ENCODE measurements at regions not wholly inside any gene's neighbourhood (a gene's known extent, or its start where the extent isn't known, plus 50 kb on each side); places are given as distances from the start of the nearest gene placed in this dataset.

DNA sequence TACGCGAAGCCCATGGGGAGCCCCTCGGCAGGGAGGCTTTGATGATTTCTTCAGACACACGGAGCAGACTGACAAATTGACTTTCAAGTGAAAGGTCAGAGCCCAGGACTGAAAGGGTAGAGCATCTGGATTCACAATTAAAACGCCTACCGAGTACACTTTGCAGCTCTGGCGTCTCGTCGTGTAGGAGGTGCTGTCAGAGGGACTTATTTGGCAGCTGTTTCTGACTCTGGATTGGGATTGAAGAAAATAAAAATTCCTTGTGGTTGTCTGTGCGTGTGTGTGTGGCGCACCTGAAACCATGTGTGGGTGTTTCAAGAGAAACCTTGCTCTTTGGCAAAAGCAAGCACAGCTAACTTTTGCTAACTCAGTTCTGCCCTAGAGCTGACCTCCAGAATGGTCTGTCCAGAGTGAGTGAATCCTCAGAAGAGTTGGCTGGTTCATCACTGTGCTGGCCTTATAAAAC, 348.7 kb downstream of the HLX start:
- POLR2A ChIA-PET (ENCODE audit: unreplicated experiment), result no interaction called here
- no peak for ATAC-seq
- H3K9me3 ChIP-seq (ENCODE audit: low read length), result peaks cover 7% of the 10 kb centered on the region; the same call in 1 of the 2 replicates

DNA sequence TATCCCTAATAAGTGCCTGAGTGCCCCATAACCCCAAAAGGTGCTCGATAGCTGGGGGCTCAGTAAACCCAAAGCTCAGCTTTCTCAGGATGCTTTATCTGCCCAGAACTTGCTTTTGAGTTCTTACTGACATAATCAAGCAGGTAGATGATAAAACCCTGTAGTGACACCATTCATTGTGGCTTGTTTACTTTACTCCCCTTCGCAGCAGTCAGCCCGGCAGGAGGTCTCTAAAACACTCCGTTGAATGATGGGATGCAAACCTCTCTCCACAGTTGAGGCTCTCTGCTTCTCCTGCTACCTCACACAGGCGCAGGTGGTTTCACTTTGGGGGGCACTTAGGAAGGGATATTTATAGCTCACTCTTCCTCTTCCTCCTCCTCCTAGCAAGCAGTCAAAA, 349.4 kb downstream of the HLX start:
- Histone ChIP-seq H3K9ac (ENCODE audit: low read length) (no peak overlapping the region), H3K9me2 (replicated peaks; ENCODE audit: low read length) (no peaks in the 10 kb centered on the region), H3F3A (ENCODE audit: low read length, unreplicated experiment) (no peaks in the 10 kb centered on the region), H3K9me3 (ENCODE audit: low read length) (peaks cover 4% of the 10 kb centered on the region; the same call in 1 of the 2 replicates), H3K27ac (ENCODE audit: low read length) (no peak overlapping the region), H3K36me3 (ENCODE audit: low read depth, low read length) (no peaks in the 10 kb centered on the region), H3K4me1 (ENCODE audit: insufficient read depth, low read length) (no peaks in the 10 kb centered on the region), H4K20me1 (ENCODE audit: low read length) (no peaks in the 10 kb centered on the region), H3K4me3 (ENCODE audit: low read length) (no peak overlapping the region), H2AFZ (ENCODE audit: low read length) (no peak overlapping the region), H3K4me2 (ENCODE audit: low read length) (no peak overlapping the region), H3K27me3 (ENCODE audit: low read length) (no peaks in the 10 kb centered on the region), H3K79me2 (ENCODE audit: low read length) (no peaks in the 10 kb centered on the region)
- ChIA-PET CTCF (no interaction called here), POLR2A (ENCODE audit: unreplicated experiment) (no interaction called here)
- TF ChIP-seq EZH2phosphoT487 (IDR thresholded peaks at IDR 0.05; ENCODE audit: borderline replicate concordance, low read length) (no peak), EZH2 (IDR thresholded peaks at IDR 0.05; ENCODE audit: low read length, unreplicated experiment) (no peak)
- TF ChIP-seq, protein P1, sequence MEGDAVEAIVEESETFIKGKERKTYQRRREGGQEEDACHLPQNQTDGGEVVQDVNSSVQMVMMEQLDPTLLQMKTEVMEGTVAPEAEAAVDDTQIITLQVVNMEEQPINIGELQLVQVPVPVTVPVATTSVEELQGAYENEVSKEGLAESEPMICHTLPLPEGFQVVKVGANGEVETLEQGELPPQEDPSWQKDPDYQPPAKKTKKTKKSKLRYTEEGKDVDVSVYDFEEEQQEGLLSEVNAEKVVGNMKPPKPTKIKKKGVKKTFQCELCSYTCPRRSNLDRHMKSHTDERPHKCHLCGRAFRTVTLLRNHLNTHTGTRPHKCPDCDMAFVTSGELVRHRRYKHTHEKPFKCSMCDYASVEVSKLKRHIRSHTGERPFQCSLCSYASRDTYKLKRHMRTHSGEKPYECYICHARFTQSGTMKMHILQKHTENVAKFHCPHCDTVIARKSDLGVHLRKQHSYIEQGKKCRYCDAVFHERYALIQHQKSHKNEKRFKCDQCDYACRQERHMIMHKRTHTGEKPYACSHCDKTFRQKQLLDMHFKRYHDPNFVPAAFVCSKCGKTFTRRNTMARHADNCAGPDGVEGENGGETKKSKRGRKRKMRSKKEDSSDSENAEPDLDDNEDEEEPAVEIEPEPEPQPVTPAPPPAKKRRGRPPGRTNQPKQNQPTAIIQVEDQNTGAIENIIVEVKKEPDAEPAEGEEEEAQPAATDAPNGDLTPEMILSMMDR (conservative IDR thresholded peaks at IDR 0.05; ENCODE audit: low read depth, low read length), result no peak
- DNase-seq (no peak), ATAC-seq (no peak)
- BruUV-seq (replicated peaks), result no TSS peak
- intact Hi-C loops (cut with micrococcal nuclease), result no loop called here

More for the DNA sequence above, 348.7 kb downstream of the HLX start:
- no TSS peak for BruUV-seq (replicated peaks)
- no peak overlapping the region for H3K4me2 ChIP-seq (ENCODE audit: low read length)
- no peak overlapping the region for H3K4me3 ChIP-seq (ENCODE audit: low read length)
- no peak for TF ChIP-seq EZH2phosphoT487 (IDR thresholded peaks at IDR 0.05; ENCODE audit: borderline replicate concordance, low read length)
- TF ChIP-seq EZH2 (IDR thresholded peaks at IDR 0.05; ENCODE audit: low read length, unreplicated experiment), result no peak
- TF ChIP-seq, protein P1 (conservative IDR thresholded peaks at IDR 0.05; ENCODE audit: low read depth, low read length), result no peak
- no peaks in the 10 kb centered on the region for H3F3A ChIP-seq (ENCODE audit: low read length, unreplicated experiment)
- no peaks in the 10 kb centered on the region for H3K9me2 ChIP-seq (replicated peaks; ENCODE audit: low read length)
- H2AFZ ChIP-seq (ENCODE audit: low read length), result no peak overlapping the region
- no peaks in the 10 kb centered on the region for H3K27me3 ChIP-seq (ENCODE audit: low read length)
- no peaks in the 10 kb centered on the region for H4K20me1 ChIP-seq (ENCODE audit: low read length)
- CTCF ChIA-PET, result no interaction called here
- intact Hi-C loops (cut with micrococcal nuclease), result no loop called here
- H3K36me3 ChIP-seq (ENCODE audit: low read depth, low read length), result no peaks in the 10 kb centered on the region
- H3K9ac ChIP-seq (ENCODE audit: low read length), result no peak overlapping the region
- H3K4me1 ChIP-seq (ENCODE audit: insufficient read depth, low read length), result no peaks in the 10 kb centered on the region
- H3K79me2 ChIP-seq (ENCODE audit: low read length), result no peaks in the 10 kb centered on the region
- DNase-seq, result no peak
- no peak overlapping the region for H3K27ac ChIP-seq (ENCODE audit: low read length)

DNA sequence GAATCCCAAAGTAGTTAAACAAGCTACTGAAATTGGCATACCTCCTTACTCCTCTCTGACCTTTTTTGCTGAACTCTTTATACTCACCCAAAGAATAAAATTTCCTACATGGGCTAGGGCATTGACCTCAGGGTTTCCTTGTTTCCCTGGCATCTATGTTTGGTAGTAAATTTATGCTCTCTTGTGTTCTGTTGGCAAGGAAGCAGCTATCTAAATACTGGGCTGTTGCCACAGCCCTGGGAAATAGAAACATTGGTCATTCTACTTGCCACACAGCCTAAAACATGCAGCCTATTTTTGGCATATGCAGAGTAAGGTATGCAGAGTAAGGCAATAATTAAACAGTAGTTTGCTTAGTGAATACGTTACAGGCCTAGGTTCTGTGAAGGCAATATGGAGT, 351.4 kb downstream of the HLX start:
- Histone ChIP-seq H3K79me2 (ENCODE audit: low read length) (no peaks in the 10 kb centered on the region), H3K36me3 (ENCODE audit: low read depth, low read length) (no peaks in the 10 kb centered on the region), H4K20me1 (ENCODE audit: low read length) (no peaks in the 10 kb centered on the region), H3K9ac (ENCODE audit: low read length) (no peak overlapping the region), H2AFZ (ENCODE audit: low read length) (no peak overlapping the region), H3K4me2 (ENCODE audit: low read length) (no peak overlapping the region), H3K27me3 (ENCODE audit: low read length) (no peaks in the 10 kb centered on the region), H3F3A (ENCODE audit: low read length, unreplicated experiment) (no peaks in the 10 kb centered on the region), H3K9me3 (ENCODE audit: low read length) (no peaks in the 10 kb centered on the region), H3K27ac (ENCODE audit: low read length) (no peak overlapping the region), H3K4me1 (ENCODE audit: insufficient read depth, low read length) (peaks cover 7% of the 10 kb centered on the region; the same call in 1 of the 2 replicates), H3K4me3 (ENCODE audit: low read length) (no peak overlapping the region), H3K9me2 (replicated peaks; ENCODE audit: low read length) (no peaks in the 10 kb centered on the region)
- BruUV-seq (replicated peaks), result no TSS peak
- ChIA-PET POLR2A (ENCODE audit: unreplicated experiment) (no interaction called here), CTCF (interaction anchor here (0.7 kb wide), 1 partner anchor 1912 kb away, joined by 3 read pairs; no protein-coding TSS in a partner anchor)
- ATAC-seq (peak; percentile 50), DNase-seq (peak; percentile 24)
- TF ChIP-seq, protein P1 (conservative IDR thresholded peaks at IDR 0.05; ENCODE audit: low read depth, low read length), result no peak
- TF ChIP-seq EZH2phosphoT487 (IDR thresholded peaks at IDR 0.05; ENCODE audit: borderline replicate concordance, low read length), result no peak
- no peak for TF ChIP-seq EZH2 (IDR thresholded peaks at IDR 0.05; ENCODE audit: low read length, unreplicated experiment)
- intact Hi-C loops (cut with micrococcal nuclease), result no loop called here

Data from PC-3 (cell line).